ENCODE measurements at regions not wholly inside any gene's neighbourhood (a gene's known extent, or its start where the extent isn't known, plus 50 kb on each side); places are given as distances from the start of the nearest gene placed in this dataset.

GRCh38 chr13:69287050-69287698 is 820.5 kb upstream of the ATXN8OS start (continued):
- TF ChIP-seq CSRNP3 (CRISPR knock-in tag; IDR thresholded peaks at IDR 0.05): no peak
- TF ChIP-seq ZC3H10 (CRISPR knock-in tag; IDR thresholded peaks at IDR 0.05): no peak

- TF ChIP-seq PPARA (CRISPR knock-in tag; IDR thresholded peaks at IDR 0.05; ENCODE audit: borderline replicate concordance) (no peak), OSR1 (CRISPR knock-in tag; IDR thresholded peaks at IDR 0.05) (no peak), ZNF565 (CRISPR knock-in tag; conservative IDR thresholded peaks at IDR 0.05; ENCODE audit: low read depth) (no peak), POU6F1 (CRISPR knock-in tag; IDR thresholded peaks at IDR 0.05; ENCODE audit: borderline replicate concordance, low read depth) (no peak), ARNTL (CRISPR knock-in tag; IDR thresholded peaks at IDR 0.05; ENCODE audit: borderline replicate concordance, low read depth) (no peak), CREB5 (CRISPR knock-in tag; IDR thresholded peaks at IDR 0.05; ENCODE audit: low read depth) (no peak), ESRRG (CRISPR knock-in tag; IDR thresholded peaks at IDR 0.05) (no peak), CSRNP3 (CRISPR knock-in tag; IDR thresholded peaks at IDR 0.05) (no peak), ZFP3 (CRISPR knock-in tag; IDR thresholded peaks at IDR 0.05) (no peak), BACH2 (CRISPR knock-in tag; IDR thresholded peaks at IDR 0.05; ENCODE audit: borderline replicate concordance) (no peak), ZFP30 (CRISPR knock-in tag; IDR thresholded peaks at IDR 0.05) (no peak), TCF4 (CRISPR knock-in tag; IDR thresholded peaks at IDR 0.05; ENCODE audit: borderline replicate concordance) (no peak), ZNF8 (CRISPR knock-in tag; IDR thresholded peaks at IDR 0.05) (no peak), ISL1 (CRISPR knock-in tag; IDR thresholded peaks at IDR 0.05) (no peak), TSHZ2 (CRISPR knock-in tag; IDR thresholded peaks at IDR 0.05) (no peak), TOX (CRISPR knock-in tag; IDR thresholded peaks at IDR 0.05; ENCODE audit: borderline replicate concordance) (no peak)
These were observed 823.8 kb upstream of the ATXN8OS start for GRCh38 chr13:69283837-69284236.

GRCh38 chr13:69283301-69283700 is 824.3 kb upstream of the ATXN8OS start:
- TF ChIP-seq TSHZ2 (CRISPR knock-in tag; IDR thresholded peaks at IDR 0.05) (no peak), TOX (CRISPR knock-in tag; IDR thresholded peaks at IDR 0.05; ENCODE audit: borderline replicate concordance) (no peak), TCF4 (CRISPR knock-in tag; IDR thresholded peaks at IDR 0.05; ENCODE audit: borderline replicate concordance) (no peak), SNAI2 (CRISPR knock-in tag; IDR thresholded peaks at IDR 0.05) (no peak), ESRRG (CRISPR knock-in tag; IDR thresholded peaks at IDR 0.05) (no peak), ZNF565 (CRISPR knock-in tag; conservative IDR thresholded peaks at IDR 0.05; ENCODE audit: low read depth) (no peak), CSRNP3 (CRISPR knock-in tag; IDR thresholded peaks at IDR 0.05) (no peak), RARB (CRISPR knock-in tag; IDR thresholded peaks at IDR 0.05) (no peak), ZC3H10 (CRISPR knock-in tag; IDR thresholded peaks at IDR 0.05) (no peak)
- no peak for ATAC-seq

More at GRCh38 chr13:69283837-69284236, 823.8 kb upstream of the ATXN8OS start:
- ATAC-seq: no peak
